ENCODE measurements at regions not wholly inside any gene's neighbourhood (a gene's known extent, or its start where the extent isn't known, plus 50 kb on each side); places are given as distances from the start of the nearest gene placed in this dataset.
A peak's percentile ranks its signal among the peaks of the same experiment; 100 is the strongest.

DNA sequence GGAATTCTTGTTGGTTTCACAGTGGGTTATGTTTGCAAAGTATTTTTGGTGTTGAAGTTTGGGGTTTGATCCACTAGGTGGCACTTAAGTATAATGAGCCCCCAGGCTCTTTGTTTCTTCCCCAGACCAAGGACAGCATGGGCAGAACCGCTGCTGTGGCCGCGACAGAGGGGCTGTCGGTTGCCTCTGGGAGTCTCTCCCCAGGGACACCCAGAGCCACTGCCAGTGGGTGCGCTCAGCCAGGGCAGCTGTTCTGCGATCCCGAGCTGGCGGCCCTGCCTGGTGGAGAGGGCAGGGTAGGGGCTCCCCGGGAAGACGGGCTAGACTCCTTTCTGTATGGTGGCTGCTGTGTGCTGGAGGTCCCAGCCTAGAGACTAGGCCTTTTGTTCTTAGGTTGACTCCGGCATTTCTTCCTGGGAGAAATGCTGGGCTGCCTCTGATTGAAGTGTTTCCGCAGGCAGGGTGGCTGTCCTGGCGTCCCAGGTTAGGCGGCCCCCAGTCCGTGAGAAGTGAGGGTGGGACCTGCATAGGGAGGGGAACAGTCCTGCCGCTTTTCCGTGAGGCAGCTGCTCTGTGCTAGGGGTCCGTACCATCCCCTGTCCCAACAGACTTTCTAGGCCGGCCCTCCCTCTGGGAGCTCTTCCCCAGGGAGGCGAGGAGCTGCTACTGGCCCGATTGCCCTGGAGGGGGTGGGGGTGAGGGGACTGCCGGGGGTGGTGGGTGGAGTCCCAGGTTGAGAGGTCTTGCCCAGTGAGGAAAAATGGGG lies 253.1 kb upstream of the PELI2 start:
- DNase-seq (ENCODE audit: low read depth, low spot score), result no peak
- Histone ChIP-seq H3K27ac (ENCODE audit: low read depth, low read length) (no peak overlapping the region), H3K4me3 (ENCODE audit: low read depth, low read length) (no peak overlapping the region), H3K27me3 (ENCODE audit: control insufficient read depth, insufficient read depth, low read length) (no peaks in the 10 kb centered on the region), H3K9me3 (ENCODE audit: control insufficient read depth, insufficient read depth, low read length) (peaks cover 7% of the 10 kb centered on the region; the same call in 1 of the 2 replicates)
- CTCF ChIA-PET, result no interaction called here
- POLR2A ChIA-PET, result no interaction called here
- peak; percentile 5; the same call in 1 of the 2 replicates for TF ChIP-seq CTCF (IDR thresholded peaks at IDR 0.05; ENCODE audit: low read depth, low read length)

- Histone ChIP-seq H3K27me3 (ENCODE audit: control insufficient read depth, insufficient read depth, low read length) (no peaks in the 10 kb centered on the region), H3K27ac (ENCODE audit: low read depth, low read length) (no peak overlapping the region), H3K9me3 (ENCODE audit: control insufficient read depth, insufficient read depth, low read length) (peaks cover 3% of the 10 kb centered on the region; the same call in 1 of the 2 replicates), H3K4me3 (ENCODE audit: low read depth, low read length) (no peak overlapping the region)
- ChIA-PET POLR2A (no interaction called here), CTCF (no interaction called here)
- DNase-seq (ENCODE audit: low read depth, low spot score), result no peak
- TF ChIP-seq CTCF (IDR thresholded peaks at IDR 0.05; ENCODE audit: low read depth, low read length), result no peak
Observed at GRCh38 chr14:55867311-55867710, 250.9 kb upstream of the PELI2 start.

GRCh38 chr14:55867719-55868118 lies 250.5 kb upstream of the PELI2 start:
- no peaks in the 10 kb centered on the region for H3K27me3 ChIP-seq (ENCODE audit: control insufficient read depth, insufficient read depth, low read length)
- H3K4me3 ChIP-seq (ENCODE audit: low read depth, low read length), result no peak overlapping the region
- no peak for TF ChIP-seq CTCF (IDR thresholded peaks at IDR 0.05; ENCODE audit: low read depth, low read length)
- CTCF ChIA-PET, result no interaction called here
- DNase-seq (ENCODE audit: low read depth, low spot score), result no peak
- H3K27ac ChIP-seq (ENCODE audit: low read depth, low read length), result no peak overlapping the region
- peaks cover 3% of the 10 kb centered on the region; the same call in 1 of the 2 replicates for H3K9me3 ChIP-seq (ENCODE audit: control insufficient read depth, insufficient read depth, low read length)
- POLR2A ChIA-PET, result no interaction called here

- ChIA-PET CTCF (no interaction called here), POLR2A (no interaction called here)
- Histone ChIP-seq H3K27ac (ENCODE audit: low read depth, low read length) (no peak overlapping the region), H3K27me3 (ENCODE audit: control insufficient read depth, insufficient read depth, low read length) (no peaks in the 10 kb centered on the region), H3K4me3 (ENCODE audit: low read depth, low read length) (no peak overlapping the region), H3K9me3 (ENCODE audit: control insufficient read depth, insufficient read depth, low read length) (peaks cover 3% of the 10 kb centered on the region; the same call in 1 of the 2 replicates)
- no peak for DNase-seq (ENCODE audit: low read depth, low spot score)
- no peak for TF ChIP-seq CTCF (IDR thresholded peaks at IDR 0.05; ENCODE audit: low read depth, low read length)
Observed at GRCh38 chr14:55869397-55870049, 248.7 kb upstream of the PELI2 start.

DNA sequence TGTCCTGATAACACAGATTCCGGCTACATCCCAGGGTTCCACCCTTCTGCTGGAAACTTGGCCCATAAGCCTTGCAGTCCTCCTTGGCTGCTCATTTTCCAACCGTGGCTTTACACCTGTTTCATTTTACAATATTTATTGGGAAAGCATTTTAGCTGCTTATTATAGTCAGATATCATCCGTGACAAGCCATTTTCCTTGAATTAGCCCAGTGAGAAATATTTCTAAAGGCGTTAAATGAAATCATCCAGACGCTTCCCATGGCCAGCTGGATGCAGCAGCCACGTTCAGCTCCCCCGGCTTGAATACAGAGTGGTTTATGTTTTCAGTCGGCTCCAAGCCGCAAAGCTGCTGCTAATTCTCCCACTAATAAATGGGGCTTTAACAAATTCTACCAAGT lies 245.0 kb upstream of the PELI2 start:
- DNase-seq (ENCODE audit: low read depth, low spot score), result no peak
- CTCF ChIA-PET, result no interaction called here
- POLR2A ChIA-PET, result no interaction called here
- H3K9me3 ChIP-seq (ENCODE audit: control insufficient read depth, insufficient read depth, low read length), result no peaks in the 10 kb centered on the region
- peaks cover 9% of the 10 kb centered on the region for H3K27me3 ChIP-seq (ENCODE audit: control insufficient read depth, insufficient read depth, low read length)
- H3K4me3 ChIP-seq (ENCODE audit: low read depth, low read length), result no peak overlapping the region
- no peak overlapping the region for H3K27ac ChIP-seq (ENCODE audit: low read depth, low read length)
- TF ChIP-seq CTCF (IDR thresholded peaks at IDR 0.05; ENCODE audit: low read depth, low read length), result no peak

Measured in AG04450 (cell line).